Renal cortex interstitium (tissue), 11 donors: ENCODE measurements at regions not wholly inside any gene's neighbourhood (a gene's known extent, or its start where the extent isn't known, plus 50 kb on each side); places are given as distances from the start of the nearest gene placed in this dataset.
"Not testable (repeated sequence)": the region's sequence is repeated elsewhere in the genome, so short reads cannot be mapped to it uniquely, and the experiment has no call there.

Source experiments
- DNase-seq, 11 donors: peaks; one replicate each; pipeline ENCODE4 v3.0.0-alpha.2; 2013; ENCODE audit warnings: low read depth in 9 of 11, low spot score in 4 of 11; ENCODE audit errors: extremely low read depth in 1 of 11

- DNase-seq = no peak
These were observed 1087.1 kb upstream of the ALCAM start for GRCh38 chr3:104279617-104280016.

- DNase-seq = no peak
These were observed 1085.0 kb upstream of the ALCAM start for GRCh38 chr3:104281713-104282112.

GRCh38 chr3:104286645-104287044 is 1080.1 kb upstream of the ALCAM start:
- DNase-seq = no peak

DNA sequence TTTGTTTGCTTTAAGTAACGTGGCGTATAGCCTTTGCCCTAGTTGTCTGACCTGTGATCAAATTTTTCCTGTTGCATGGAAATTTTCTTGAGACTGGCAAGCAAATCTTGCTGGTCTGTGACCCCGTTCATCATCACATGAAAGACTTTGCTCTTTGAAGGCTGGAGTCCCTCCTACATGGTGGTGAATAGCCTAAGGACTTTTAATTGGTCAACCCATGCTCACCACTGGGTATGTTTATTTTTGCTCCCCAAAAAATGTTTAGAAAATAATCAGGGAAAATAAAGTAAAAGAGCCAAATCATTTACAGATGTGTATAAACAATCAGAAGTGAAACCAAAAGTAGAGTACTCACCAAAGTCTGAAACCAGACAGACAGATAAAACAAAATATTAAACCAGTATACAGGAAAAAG is 1075.3 kb upstream of the ALCAM start:
- DNase-seq = no peak

DNA sequence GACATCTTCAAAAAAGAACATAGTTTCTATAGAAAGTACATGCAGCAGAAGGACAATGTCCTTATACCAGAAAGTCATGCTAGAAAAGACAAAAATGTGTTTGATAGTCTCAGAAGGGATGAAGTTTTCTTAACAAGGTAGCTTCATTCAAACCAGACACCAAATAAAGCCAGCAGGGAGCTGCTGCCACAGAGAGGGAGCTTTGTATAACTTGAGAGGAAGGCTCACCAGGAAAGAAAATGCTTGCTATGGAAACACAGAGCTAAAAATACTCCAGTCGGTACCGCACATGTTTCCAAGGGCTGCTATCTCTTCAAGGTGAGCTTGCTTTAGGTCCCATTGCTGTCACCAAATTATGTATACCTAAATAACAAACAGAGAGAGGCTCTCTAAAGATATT is 1074.8 kb upstream of the ALCAM start:
- no peak for DNase-seq

- DNase-seq = no peak
These were observed 1069.1 kb upstream of the ALCAM start for GRCh38 chr3:104297617-104298016.

DNA sequence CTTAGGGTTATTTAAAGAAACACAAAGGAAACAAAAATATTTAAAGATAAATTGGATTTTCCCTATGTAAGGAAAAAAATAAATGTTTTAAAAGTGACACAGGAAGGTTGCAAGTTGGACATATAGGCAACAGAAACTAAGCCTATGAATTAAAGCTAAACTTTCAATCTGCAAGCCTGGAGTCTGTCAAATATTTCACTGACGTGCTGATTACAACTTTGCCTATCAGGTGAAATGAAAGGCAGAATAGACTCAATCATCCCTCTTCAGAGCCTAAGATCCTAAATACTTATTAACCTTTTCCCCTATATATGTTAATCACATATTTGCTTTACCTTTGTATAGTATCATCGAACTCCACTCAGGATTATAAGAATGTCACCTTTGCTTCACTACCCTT is 1068.0 kb upstream of the ALCAM start:
- no peak for DNase-seq

GRCh38 chr3:104316118-104316517 is 1050.6 kb upstream of the ALCAM start:
- no peak for DNase-seq

DNA sequence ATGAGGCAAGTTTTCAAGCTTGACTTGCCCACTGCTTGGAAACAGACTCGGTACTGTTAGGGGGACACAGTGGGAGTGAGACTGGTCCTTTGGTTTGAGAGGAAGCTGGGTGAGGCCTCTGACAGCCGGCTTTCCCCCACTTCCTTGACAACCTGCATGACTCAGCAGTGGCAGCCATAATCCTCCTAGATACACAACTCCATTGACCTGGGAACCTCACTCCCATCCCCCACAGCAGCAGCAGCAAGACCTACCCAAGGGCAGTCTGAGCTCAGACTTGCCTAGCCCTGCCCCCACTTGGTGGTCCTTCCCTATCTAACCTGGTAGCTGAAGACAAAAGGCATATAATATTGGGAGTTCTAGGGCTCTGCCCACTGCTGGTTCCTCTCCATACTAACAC is 1043.5 kb upstream of the ALCAM start:
- no peak for DNase-seq

DNA sequence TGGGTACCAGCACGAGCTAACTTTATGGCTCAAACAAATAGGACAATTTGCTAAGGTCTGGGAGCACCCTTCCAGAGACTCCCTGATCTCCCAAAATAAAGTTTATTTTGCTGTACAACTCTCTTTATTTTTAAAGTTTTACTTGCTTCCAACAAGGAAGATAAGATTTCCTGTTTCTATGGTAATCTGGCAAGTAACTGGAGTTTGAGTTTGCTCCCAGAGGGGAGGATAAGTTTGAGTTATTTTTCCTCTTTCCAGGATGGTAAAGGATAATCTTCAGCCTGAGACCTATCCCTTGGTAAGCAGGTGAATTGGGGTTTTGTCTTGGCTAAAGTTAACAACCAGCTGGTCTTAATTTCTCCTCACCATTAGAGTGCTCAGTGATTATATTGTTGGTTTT is 1019.4 kb upstream of the ALCAM start:
- DNase-seq = no peak

DNA sequence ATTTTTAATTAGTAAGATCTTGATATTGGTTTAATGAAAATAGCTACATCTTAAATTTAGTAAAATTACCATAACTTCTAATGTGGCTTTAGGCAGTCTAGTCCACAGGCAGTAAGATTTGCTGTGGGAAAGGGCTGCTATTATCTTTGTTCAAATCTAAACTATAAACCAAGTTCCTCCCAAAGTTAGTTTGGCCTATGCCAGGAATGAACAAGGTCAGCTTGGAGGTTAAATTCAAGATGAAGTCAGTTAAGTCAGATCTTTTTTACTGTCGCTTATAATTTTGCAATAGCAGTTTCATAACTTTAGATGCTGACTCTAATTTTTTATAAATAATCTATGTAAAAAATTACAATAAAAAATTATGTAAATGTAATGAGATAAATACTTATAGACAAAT is 1016.9 kb upstream of the ALCAM start:
- no peak for DNase-seq

DNA sequence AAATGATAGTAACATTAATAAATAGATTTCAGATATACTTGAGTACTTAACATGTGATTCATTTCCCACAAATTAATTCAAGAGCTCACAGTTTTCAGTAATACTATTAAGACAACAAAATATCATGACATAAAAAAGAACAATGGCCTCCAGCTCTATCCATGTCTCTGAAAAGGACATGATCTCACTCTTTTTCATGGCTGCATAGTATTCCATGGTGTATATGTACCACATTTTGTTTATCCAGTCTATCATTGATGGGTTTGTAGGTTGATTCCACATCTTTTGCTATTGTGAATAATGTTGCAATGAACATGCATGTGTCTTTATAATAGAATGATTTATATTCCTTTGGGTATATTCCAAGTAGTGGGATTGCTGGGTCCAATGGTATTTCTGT is 1012.8 kb upstream of the ALCAM start:
- no peak for DNase-seq

- no peak for DNase-seq
These were observed 1007.2 kb upstream of the ALCAM start for GRCh38 chr3:104359546-104359945.

GRCh38 chr3:104360038-104360437 is 1006.7 kb upstream of the ALCAM start:
- DNase-seq = no peak

GRCh38 chr3:104361748-104362147 is 1005.0 kb upstream of the ALCAM start:
- DNase-seq = not testable (repeated sequence)

- DNase-seq = no peak
These were observed 1004.4 kb upstream of the ALCAM start for GRCh38 chr3:104362319-104362718.

GRCh38 chr3:104367000-104367399 is 999.7 kb upstream of the ALCAM start:
- DNase-seq = no peak

- no peak for DNase-seq
These were observed 997.9 kb upstream of the ALCAM start for GRCh38 chr3:104368760-104369159.

DNA sequence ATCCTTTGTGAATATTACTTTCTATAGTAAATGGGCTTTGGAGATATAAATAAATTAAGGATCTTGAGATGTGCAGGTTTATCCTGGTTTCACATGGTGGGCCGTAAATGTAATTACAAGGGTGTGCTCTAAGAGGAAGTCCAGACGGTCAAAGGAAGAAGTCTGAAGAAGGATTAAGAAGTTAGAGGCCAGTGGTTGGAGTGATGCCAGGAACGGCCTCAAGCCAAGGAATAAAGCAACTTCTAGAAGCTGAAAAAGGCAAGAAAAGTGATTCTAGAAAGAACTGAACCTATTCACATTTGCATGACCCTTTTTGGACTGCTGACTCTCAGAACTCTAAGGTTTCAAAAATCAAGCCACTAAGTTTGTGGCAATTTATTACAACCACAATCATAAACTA is 981.3 kb upstream of the ALCAM start:
- no peak for DNase-seq

DNA sequence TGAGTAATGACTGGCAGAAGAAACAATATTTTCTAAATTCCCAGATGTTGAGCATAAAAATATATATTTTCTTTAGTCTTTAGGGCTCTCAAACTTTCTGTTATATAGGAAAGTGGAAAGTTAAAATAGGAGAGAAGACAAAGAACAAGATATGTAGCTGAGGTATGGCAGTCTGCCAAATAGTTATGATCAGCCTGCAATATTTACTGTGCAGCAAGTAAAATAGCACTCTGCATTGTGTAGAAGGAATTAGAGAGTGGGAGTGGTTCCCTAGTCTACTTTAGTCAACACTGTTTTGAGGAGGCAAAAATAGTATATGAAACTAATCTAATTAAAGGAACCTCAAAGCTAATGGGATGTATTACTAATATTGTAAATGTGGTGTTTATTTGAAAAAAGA is 978.1 kb upstream of the ALCAM start:
- DNase-seq = peak in 2 of 11 donors; percentile 6 to 8

- no peak for DNase-seq
These were observed 974.4 kb upstream of the ALCAM start for GRCh38 chr3:104392327-104392726.

- no peak for DNase-seq
These were observed 969.6 kb upstream of the ALCAM start for GRCh38 chr3:104396974-104397669.
